Large intestine (tissue), 3 donors: ENCODE measurements at regions not wholly inside any gene's neighbourhood (a gene's known extent, or its start where the extent isn't known, plus 50 kb on each side); places are given as distances from the start of the nearest gene placed in this dataset.
"Not testable (repeated sequence)": the region's sequence is repeated elsewhere in the genome, so short reads cannot be mapped to it uniquely, and the experiment has no call there.

ENCODE experiments used
- DNase-seq, 2 donors: peaks; one replicate each; pipeline versions ENCODE4 v3.0.0 to v3.0.0-alpha.2; 2013
- H3K27ac ChIP-seq: one replicate; pipeline ENCODE4 v1.5.1; 2013; ENCODE audit warnings: low read length
- H3K27me3 ChIP-seq: 2 replicates; pipeline ENCODE4 v1.6.1; 2013; ENCODE audit warnings: low read length; ENCODE audit not compliant: control insufficient read depth, insufficient read depth
- H3K36me3 ChIP-seq: 2 replicates; pipeline ENCODE4 v1.6.1; 2013; ENCODE audit warnings: low read length; ENCODE audit not compliant: control insufficient read depth, insufficient read depth
- H3K4me1 ChIP-seq: one replicate; pipeline ENCODE4 v1.6.1; 2013; ENCODE audit warnings: low read length; ENCODE audit not compliant: control insufficient read depth, insufficient read depth
- H3K4me3 ChIP-seq: one replicate; pipeline ENCODE4 v1.5.1; 2013; ENCODE audit warnings: low read length
- H3K9me3 ChIP-seq: one replicate; pipeline ENCODE4 v1.6.1; 2013; ENCODE audit warnings: mild to moderate bottlenecking, low read depth, low read length, moderate library complexity; ENCODE audit not compliant: control insufficient read depth
- WGBS: methylation state at CpG from one replicate; pipeline ENCODE4 v1.1.5; 2013; ENCODE audit warnings: low lambda C conversion rate; ENCODE audit not compliant: insufficient coverage; 5-methylcytosine and 5-hydroxymethylcytosine counted together

DNA sequence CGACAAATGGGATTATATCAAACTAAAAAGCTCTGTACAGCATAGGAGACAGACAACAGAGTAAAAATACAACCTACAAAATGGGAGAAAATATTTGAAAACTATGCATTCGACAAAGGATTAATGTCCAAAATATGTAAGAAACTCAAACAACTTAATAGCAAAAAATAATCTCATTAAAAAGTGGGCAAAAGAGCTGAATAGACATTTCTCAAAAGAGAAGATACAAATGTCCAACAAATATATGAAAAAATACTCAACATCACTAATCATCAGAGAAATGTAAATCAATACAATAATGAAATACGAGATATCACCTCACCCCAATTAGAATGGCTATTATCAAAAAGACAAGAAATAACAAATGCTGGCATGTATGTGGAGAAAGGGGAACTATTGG lies 272.9 kb downstream of the KLHL13 start:
- no peak overlapping the region for H3K27ac ChIP-seq
- WGBS = no CpG with 5 or more reads among the region's 3 CpGs

DNA sequence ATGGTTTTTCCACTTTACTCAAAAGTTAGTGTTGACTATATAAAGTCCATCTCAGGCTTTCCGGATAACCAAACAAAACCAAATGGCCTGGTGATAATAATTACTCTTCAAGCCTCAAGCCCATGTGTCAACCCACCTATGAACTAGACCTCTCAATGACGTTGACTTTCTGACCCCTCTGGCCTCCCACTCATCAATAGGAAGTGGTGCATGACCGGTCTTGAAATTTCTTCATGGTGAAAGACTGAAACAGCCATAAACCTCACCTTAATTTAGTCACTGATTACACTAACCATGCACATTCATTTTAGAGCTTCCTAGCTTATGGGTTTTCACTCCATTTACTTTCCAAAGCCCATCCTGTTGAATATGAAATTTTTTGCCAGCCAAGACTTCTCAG lies 276.0 kb downstream of the KLHL13 start:
- Histone ChIP-seq H3K27ac (no peak overlapping the region), H3K4me3 (no peak overlapping the region), H3K9me3 (no peaks in the 10 kb centered on the region), H3K4me1 (no peaks in the 10 kb centered on the region), H3K36me3 (no peaks in the 10 kb centered on the region), H3K27me3 (no peaks in the 10 kb centered on the region)
- DNase-seq = no peak
- no CpG with 5 or more reads among the region's 3 CpGs for WGBS

More for the DNA sequence above, 272.9 kb downstream of the KLHL13 start:
- Histone ChIP-seq H3K36me3 (no peaks in the 10 kb centered on the region), H3K27me3 (no peaks in the 10 kb centered on the region), H3K4me3 (no peak overlapping the region), H3K9me3 (no peaks in the 10 kb centered on the region), H3K4me1 (no peaks in the 10 kb centered on the region)
- DNase-seq = no peak

- whole genome bisulfite sequencing = no CpG with 5 or more reads among the region's 1 CpG
- H3K4me3 ChIP-seq = no peak overlapping the region
- no peak overlapping the region for H3K27ac ChIP-seq
- H3K9me3 ChIP-seq = no peaks in the 10 kb centered on the region
- H3K27me3 ChIP-seq = no peaks in the 10 kb centered on the region
- H3K4me1 ChIP-seq = no peaks in the 10 kb centered on the region
- DNase-seq = no peak
- H3K36me3 ChIP-seq = no peaks in the 10 kb centered on the region
These were observed 277.1 kb downstream of the KLHL13 start for GRCh38 chrX:117839544-117839943.

DNA sequence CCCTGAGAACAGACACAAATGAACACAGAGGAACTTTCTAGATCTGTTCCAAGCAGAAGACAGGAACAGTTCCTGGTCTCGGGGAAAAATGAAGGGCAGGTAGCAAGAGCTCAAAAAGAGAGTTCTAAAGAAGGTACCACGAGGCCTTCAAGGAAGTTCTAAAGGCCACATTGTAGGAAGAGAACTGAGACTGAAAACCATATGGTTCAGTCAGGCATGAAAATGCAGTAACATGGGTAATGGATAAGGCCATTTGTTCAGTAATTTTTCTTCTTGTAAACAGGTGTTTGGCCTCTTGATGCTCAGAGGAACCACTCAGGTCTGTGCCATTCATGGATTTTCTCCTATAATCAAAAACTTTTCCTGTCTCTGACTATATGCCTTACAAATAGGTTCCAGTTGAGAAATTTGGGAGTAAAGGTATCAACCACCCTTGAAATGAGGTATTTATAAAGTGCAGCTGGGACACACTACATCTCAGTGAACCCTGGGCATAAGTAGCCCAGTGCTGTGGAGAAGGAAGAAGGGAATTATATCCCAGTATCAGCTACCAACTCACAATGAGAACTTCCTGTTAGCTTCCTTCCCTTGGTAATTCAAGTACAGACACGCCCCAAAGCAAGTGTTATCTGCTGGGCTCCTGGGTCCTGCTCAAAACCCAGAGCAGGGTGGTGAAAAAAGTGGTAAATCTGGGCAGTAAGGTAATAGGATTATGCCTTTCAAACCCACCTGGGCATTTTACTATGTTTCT lies 277.9 kb downstream of the KLHL13 start:
- no CpG with 5 or more reads among the region's 3 CpGs for WGBS
- no peaks in the 10 kb centered on the region for H3K4me1 ChIP-seq
- H3K27ac ChIP-seq = no peak overlapping the region
- H3K9me3 ChIP-seq = no peaks in the 10 kb centered on the region
- no peaks in the 10 kb centered on the region for H3K36me3 ChIP-seq
- no peaks in the 10 kb centered on the region for H3K27me3 ChIP-seq
- DNase-seq = no peak
- no peak overlapping the region for H3K4me3 ChIP-seq

DNA sequence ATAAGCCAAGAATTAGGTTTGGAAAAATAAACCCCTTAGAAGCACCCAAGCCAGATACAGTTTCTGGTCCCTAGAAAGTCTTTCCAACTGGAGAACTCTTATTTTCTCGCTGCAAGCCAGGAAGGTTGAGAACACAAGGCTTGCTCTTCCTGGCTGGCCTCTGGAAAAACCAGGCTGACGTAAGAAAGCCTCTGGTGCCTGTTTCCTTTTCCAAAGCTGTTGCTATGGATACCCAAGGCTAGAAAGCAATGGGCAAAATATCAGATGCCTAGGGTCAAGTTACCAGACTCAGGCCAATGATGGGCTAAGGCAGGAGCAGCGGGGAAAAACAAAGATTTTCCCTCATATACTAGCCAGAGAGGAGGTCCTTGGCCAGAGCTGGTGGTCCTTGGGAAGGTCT lies 281.6 kb downstream of the KLHL13 start:
- no peaks in the 10 kb centered on the region for H3K9me3 ChIP-seq
- H3K27me3 ChIP-seq = no peaks in the 10 kb centered on the region
- DNase-seq = no peak
- no peaks in the 10 kb centered on the region for H3K4me1 ChIP-seq
- WGBS = no CpG with 5 or more reads among the region's 3 CpGs
- H3K27ac ChIP-seq = no peak overlapping the region
- no peak overlapping the region for H3K4me3 ChIP-seq
- no peaks in the 10 kb centered on the region for H3K36me3 ChIP-seq

DNA sequence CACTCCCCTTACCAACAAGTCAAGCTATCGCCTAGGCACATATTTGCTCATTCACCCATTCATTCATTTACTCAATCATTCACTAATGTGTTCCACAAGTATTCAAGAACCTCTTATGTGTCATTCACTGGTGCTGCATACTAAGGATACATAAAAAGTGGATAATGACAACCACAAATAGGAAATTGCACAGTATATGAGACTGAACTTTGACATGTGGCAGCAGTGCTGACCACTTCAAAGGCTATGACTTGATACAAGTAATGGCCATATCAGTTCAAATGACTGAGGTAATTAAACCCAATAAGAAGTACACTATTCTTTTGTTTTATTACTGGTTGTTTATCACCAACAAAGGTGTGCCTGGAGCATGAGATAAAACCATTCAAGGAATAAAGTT lies 282.5 kb downstream of the KLHL13 start:
- no peaks in the 10 kb centered on the region for H3K9me3 ChIP-seq
- H3K4me1 ChIP-seq = no peaks in the 10 kb centered on the region
- no peak overlapping the region for H3K4me3 ChIP-seq
- no peaks in the 10 kb centered on the region for H3K36me3 ChIP-seq
- no peak overlapping the region for H3K27ac ChIP-seq
- 80% methylated on average over 1 of the region's 1 CpG for WGBS
- H3K27me3 ChIP-seq = no peaks in the 10 kb centered on the region
- DNase-seq = peak in 1 of 2 donors; percentile 48

DNA sequence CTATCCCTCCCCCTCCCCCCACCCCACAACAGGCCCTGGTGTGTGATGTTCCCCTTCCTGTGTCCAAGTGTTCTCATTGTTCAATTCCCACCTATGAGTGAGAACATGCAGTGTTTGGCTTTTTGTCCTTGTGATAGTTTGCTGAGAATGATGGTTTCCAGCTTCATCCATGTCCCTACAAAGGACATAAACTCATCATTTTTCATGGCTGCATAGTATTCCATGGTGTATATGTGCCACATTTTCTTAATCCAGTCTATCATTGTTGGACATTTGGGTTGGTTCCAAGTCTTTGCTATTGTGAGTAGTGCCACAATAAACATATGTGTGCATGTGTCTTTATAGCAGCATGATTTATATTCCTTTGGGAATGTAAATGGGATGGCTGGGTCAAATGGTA lies 295.1 kb downstream of the KLHL13 start:
- not testable (repeated sequence) for H3K4me1 ChIP-seq, H3K9me3 ChIP-seq, H3K27me3 ChIP-seq, DNase-seq, H3K4me3 ChIP-seq, H3K27ac ChIP-seq, H3K36me3 ChIP-seq

- no peaks in the 10 kb centered on the region for H3K36me3 ChIP-seq
- no peak overlapping the region for H3K4me3 ChIP-seq
- DNase-seq = no peak
- WGBS = no CpG with 5 or more reads among the region's 3 CpGs
- no peak overlapping the region for H3K27ac ChIP-seq
- no peaks in the 10 kb centered on the region for H3K27me3 ChIP-seq
- H3K4me1 ChIP-seq = no peaks in the 10 kb centered on the region
- H3K9me3 ChIP-seq = no peaks in the 10 kb centered on the region
These were observed 308.2 kb downstream of the KLHL13 start for GRCh38 chrX:117808426-117808825.

DNA sequence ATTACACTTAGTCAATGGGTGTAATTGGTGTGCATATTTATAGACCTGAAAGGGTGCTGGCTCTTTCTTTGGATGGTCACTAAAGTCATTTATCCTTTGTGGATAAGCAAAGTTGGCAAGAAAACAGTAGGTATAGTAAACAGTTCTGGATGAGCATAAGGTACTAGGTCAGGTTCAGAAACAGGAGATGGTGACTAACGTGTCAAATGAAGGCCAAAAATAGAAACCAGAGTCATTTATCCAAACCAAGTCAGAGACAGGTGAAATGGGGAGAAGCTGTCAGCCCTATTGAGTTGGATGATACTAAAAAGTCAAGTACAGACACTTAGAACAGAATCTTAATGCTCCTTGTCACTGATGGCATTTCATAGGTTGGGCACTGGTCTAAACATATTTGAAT lies 313.1 kb downstream of the KLHL13 start:
- WGBS = no CpG with 5 or more reads among the region's 1 CpG
- H3K27ac ChIP-seq = no peak overlapping the region

DNA sequence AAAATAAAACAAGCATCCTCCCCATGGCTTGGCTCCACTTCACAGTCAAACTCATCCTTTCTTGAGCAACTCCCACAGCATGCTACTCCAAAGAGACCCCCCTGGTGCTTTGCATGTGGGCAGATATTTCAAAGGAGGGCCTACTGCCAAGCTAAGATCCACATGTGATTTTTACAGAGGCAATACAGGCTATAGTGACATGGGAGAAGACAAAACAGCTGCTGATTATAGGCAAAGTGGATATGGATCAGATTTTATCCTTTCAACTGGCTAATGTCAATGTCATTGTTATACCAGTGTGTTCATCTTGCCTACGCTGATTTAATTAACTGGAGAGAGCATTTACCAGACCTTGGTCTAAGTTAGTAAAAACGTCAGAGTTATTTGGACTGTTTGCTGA lies 328.3 kb downstream of the KLHL13 start:
- WGBS = no CpG with 5 or more reads among the region's 2 CpGs
- H3K36me3 ChIP-seq = no peaks in the 10 kb centered on the region
- H3K9me3 ChIP-seq = no peaks in the 10 kb centered on the region
- H3K27me3 ChIP-seq = no peaks in the 10 kb centered on the region
- no peak overlapping the region for H3K27ac ChIP-seq
- no peak overlapping the region for H3K4me3 ChIP-seq
- no peak for DNase-seq
- no peaks in the 10 kb centered on the region for H3K4me1 ChIP-seq

More for the DNA sequence above, 313.1 kb downstream of the KLHL13 start:
- no peaks in the 10 kb centered on the region for H3K9me3 ChIP-seq
- no peaks in the 10 kb centered on the region for H3K27me3 ChIP-seq
- DNase-seq = no peak
- no peaks in the 10 kb centered on the region for H3K36me3 ChIP-seq
- H3K4me1 ChIP-seq = no peaks in the 10 kb centered on the region
- H3K4me3 ChIP-seq = no peak overlapping the region

GRCh38 chrX:117771384-117771783 lies 345.2 kb downstream of the KLHL13 start:
- Histone ChIP-seq H3K4me3 (no peak overlapping the region), H3K4me1 (no peaks in the 10 kb centered on the region), H3K9me3 (no peaks in the 10 kb centered on the region), H3K27me3 (no peaks in the 10 kb centered on the region), H3K36me3 (no peaks in the 10 kb centered on the region), H3K27ac (no peak overlapping the region)
- no peak for DNase-seq
